ENCODE measurements at regions not wholly inside any gene's neighbourhood (a gene's known extent, or its start where the extent isn't known, plus 50 kb on each side); places are given as distances from the start of the nearest gene placed in this dataset.

DNA sequence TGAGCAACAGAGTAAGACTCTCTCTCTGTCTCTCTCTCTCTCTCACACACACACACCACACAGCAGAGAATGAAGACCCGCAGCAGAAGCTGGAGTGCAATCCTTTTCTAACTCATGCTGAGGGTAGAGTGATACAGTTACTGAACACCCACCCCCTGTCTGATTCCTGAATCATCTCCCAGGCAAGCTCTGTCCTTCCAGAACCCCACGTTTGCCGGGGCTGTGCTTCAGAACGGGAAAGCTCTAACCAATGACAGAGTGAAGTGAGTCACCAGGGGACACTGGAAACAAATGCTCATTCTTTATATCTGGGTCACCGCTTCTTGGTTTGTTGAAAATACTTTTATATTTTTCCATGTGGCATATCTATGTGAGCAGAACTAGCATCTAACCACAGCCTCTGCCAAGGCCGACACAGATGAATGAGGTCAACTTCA lies 553.7 kb upstream of the AMELY start:
- DNase-seq (ENCODE audit: low read depth in 1 of 2, low spot score in 1 of 2): no peak

- DNase-seq (ENCODE audit: low read depth in 1 of 2, low spot score in 1 of 2): no peak
These were observed 553.2 kb upstream of the AMELY start for GRCh38 chrY:7464742-7465141.

GRCh38 chrY:7463711-7464110 lies 552.2 kb upstream of the AMELY start:
- DNase-seq (ENCODE audit: low read depth in 1 of 2, low spot score in 1 of 2): no peak

GRCh38 chrY:7463196-7463595 lies 551.6 kb upstream of the AMELY start:
- DNase-seq (ENCODE audit: low read depth in 1 of 2, low spot score in 1 of 2): no peak

- no peak for DNase-seq (ENCODE audit: low read depth in 1 of 2, low spot score in 1 of 2)
These were observed 551.1 kb upstream of the AMELY start for GRCh38 chrY:7462657-7463056.

DNA sequence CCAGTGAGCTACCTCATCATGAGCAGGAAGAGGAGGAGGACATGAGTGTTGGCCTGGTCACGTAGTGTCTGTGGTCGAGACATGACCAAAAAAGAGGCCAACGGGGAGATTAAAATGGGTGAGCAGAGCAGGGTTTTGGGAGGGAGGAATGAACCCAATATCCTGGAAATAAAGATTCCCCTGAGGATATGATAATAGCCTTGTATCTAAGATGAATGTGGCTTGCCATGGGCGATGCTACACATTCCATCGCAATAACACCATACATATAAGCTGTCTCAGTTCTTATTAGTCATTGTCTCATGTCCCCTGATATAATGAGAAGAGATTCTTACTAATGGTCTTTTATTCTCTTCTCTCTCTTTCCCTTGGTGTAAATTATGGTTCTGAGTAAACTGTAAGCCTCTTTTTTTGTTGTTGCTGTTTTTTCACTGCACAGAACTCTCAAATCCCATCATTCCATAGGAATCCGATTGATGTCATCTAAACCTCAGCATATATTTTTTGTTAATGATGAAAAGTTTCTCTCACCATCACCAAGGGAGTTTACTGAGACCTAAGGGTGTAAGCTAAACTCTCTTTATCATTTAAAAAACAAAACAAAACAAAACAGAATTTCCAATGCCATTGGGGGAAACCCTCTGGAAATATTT lies 550.4 kb upstream of the AMELY start:
- no peak for DNase-seq (ENCODE audit: low read depth in 1 of 2, low spot score in 1 of 2)

DNA sequence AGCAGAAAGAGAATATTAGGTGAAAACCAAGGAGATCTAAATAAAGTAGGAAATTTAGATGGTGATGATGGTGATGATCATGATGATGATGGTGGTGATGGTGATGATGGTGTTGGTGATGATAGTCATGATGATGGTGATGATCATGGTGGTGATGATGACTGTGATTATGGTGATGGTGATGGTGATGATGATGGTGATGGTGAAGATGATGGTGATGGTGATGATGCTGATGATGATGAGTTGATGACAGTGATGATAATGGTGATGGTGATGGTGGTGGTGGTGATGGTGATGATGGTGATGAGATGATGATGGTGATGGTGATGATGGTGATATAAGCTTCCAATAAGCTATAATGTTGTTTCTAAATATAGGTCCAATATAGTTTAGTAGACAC lies 548.2 kb upstream of the AMELY start:
- DNase-seq (ENCODE audit: low read depth in 1 of 2, low spot score in 1 of 2): no peak

DNA sequence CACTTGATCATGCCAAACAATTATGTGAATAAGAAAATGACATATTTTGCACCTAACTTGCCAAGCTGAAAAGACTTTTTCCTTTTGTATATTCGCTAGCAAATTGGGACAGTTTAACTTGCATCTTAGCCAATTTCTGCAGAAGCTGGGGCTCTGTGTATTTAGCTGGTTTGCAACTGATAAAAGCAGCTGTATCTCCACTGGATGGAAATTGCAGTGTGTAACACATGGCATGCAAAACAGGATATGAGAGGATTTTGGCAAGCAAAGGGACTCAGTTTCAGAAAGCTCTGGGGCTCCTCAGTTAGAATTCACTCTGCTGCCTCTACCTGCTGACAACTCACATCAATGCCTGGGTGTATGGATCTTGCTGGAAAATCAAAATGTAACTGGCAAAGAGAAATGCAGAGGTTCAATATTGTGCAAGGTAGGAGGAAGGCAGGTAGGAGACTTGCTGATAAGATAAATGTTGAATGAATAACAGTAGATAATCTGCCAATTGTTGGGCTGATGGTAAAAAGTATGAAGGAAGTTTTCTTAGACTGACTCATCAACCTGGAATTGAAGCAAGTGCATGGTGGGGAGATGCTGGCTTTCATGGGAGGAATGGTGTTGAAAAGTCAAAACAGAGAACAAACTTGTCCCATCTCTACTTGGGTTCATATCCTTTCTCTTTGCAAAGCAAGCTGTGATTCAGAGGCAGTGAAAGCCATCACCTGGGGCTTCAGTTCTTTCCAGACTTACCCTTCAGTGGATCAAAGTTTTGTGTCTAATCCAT lies 546.9 kb upstream of the AMELY start:
- no peak for DNase-seq (ENCODE audit: low read depth in 1 of 2, low spot score in 1 of 2)

DNA sequence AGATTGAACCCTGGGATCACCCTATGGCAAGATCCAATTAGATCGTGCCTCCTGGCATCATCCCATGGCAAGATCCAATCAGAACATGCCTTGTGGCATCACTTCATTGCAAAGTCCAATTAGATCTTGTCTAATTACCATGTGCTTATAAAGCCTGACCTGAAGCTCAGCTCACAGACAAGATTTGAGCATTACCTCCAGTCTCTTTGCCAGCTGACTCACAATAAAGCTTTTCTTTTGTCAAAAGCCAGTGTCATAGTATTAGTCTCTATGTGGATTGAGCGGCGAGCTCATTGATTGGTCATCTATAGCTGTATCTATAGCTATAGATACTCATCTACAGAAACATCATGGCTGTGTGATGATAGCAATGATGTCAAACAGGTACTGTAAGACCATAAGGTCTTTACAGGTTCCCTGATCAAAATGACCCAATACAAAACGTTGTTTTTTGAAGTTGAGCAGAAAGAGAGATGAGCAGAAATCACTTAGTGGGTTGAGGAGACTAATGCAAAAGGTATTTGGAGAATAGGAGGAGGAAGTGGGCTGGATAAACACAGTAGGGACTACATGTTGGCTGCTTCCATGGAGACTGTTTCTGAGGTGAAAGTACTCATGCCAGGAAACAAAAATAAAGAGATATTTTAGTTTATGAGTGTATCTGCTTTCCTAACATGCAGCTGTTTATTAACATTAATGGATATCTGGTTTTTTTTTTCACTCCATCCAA lies 545.9 kb upstream of the AMELY start:
- DNase-seq (ENCODE audit: low read depth in 1 of 2, low spot score in 1 of 2): no peak

GRCh38 chrY:7455626-7456025 lies 544.1 kb upstream of the AMELY start:
- no peak for DNase-seq (ENCODE audit: low read depth in 1 of 2, low spot score in 1 of 2)

GRCh38 chrY:7453336-7453735 lies 541.8 kb upstream of the AMELY start:
- DNase-seq (ENCODE audit: low read depth in 1 of 2, low spot score in 1 of 2): no peak

- no peak for DNase-seq (ENCODE audit: low read depth in 1 of 2, low spot score in 1 of 2)
These were observed 540.7 kb upstream of the AMELY start for GRCh38 chrY:7452246-7452645.

GRCh38 chrY:7449860-7450259 lies 538.3 kb upstream of the AMELY start:
- no peak for DNase-seq (ENCODE audit: low read depth in 1 of 2, low spot score in 1 of 2)

DNA sequence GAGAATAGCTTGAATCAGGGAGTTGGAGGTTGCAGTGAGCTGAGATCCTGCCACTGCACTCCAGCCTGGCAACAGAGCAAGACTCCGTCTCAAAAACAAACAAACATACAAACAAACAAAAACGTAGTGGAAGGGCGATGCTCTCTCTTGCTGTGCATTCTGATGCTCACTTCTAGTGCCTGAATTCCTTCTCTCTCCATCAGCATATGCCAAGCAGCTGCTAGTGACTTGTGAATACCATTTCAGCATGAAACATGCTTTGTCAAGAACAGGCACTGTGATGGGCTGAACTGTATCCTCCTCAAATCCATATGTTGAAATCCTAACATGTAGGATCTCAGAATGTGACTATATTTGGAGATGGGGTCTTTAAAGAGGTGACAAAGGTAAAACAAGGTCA lies 537.1 kb upstream of the AMELY start:
- DNase-seq (ENCODE audit: low read depth in 1 of 2, low spot score in 1 of 2): no peak

DNA sequence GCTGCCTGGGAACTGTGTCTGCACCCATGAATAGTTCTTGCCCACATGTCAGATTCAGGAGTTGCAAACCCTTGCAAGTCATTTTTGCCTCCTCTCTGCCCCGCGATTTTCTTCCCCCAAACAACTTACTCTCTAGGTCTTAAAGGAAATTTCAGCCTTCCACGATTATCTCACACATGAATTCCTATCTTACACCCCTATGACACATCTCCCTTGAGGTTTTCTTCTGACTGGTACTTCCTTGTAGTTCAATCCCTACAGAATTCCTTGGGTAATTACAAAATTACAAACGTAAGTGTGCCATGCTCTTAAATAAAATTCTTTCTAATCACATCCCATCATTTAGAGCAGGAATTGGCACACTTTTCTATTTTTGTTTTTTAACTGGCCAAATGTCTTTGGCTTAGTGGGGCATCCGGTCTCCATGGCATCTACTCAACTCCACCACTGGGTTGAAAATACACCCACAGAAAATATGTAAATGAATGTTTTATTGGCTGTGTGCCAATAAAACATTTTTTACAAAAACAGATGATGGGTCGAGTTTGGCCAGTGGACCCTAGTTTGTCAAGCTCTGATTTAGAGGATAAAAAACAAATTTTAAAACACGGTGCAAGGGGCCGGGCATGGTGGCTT lies 536.4 kb upstream of the AMELY start:
- DNase-seq (ENCODE audit: low read depth in 1 of 2, low spot score in 1 of 2): no peak

DNA sequence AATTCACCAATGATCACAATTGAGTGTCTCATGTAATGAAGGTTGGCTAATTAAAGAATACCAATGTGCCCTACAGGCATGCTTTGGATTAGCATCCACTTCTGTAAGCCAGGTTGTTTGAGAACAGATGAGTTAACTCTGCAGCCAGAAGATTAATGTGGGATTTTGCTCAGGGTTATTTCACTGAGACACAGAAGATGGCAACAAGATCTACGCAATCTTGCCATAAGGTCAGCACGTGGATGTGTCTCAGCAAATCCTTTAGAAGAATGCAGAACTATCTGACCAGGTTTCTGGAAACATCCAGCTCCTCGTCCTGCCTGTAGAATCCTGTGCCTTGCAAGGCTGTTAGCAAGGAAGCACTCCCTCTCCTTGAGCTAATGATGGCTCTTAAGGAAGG lies 532.6 kb upstream of the AMELY start:
- no peak for DNase-seq (ENCODE audit: low read depth in 1 of 2, low spot score in 1 of 2)

- DNase-seq (ENCODE audit: low read depth in 1 of 2, low spot score in 1 of 2): no peak
These were observed 529.4 kb upstream of the AMELY start for GRCh38 chrY:7440796-7441530.

DNA sequence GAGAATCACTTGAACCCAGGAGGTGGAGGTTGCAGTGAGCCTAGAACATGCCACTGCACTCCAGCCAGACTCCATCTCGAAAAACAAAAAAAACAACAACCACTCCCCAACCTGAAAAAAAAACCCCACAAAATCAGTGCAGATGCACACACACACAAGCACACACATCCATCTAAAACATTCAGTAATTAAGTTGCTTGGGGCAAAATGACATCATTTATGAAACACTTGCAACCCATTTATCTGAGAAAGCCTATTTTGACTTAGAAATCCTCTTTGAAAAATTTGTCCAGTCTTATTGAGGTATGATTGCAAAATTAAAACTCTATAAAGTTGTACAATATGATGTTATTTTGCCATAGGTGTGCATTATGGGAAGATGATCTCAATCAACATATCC lies 525.5 kb upstream of the AMELY start:
- no peak for DNase-seq (ENCODE audit: low read depth in 1 of 2, low spot score in 1 of 2)

DNA sequence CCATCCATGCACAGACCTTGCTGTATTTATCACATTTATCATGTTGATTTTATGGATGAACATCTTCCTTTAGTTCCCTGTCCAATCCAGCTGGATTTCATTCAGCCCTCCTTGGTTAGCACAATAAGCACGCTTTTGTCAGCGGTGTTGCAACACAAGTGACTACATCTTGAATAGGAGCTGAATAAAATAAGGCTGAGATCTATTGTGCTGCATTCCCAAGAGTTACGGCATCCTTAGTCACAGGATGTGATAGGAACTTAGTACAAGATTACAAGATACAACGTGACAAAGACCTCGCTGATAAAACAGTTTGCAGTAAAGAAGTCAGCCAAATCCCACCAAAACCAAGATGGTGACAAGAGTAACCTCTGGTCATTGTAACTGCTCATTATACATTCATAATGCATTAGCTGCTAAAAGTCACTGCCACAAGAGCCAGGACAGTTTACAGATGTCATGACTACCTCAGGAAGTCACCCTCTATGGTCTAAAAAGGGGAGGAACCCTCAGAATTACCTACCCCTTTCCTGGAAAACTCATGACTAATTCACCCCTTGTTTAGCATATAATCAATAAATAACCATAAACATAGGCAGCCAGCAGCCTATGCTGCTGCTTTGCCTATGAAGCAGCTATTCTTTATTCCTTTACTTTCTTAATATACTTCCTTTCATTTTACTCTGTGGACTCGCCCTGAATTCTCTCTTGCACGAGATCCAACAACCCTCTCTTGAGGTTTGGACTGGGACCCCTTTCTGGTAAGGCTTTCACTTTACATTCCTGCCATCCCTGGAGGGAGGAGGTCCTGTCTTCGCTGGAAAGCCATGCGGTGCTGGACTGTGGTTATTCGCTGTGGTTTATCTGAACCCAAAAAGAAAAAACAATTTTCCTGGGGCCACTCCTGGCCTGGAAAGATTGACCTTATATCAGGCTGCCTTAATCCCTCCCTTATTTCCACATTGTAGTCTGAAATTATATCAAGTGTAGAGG lies 522.6 kb upstream of the AMELY start:
- DNase-seq (ENCODE audit: low read depth in 1 of 2, low spot score in 1 of 2): no peak

DNA sequence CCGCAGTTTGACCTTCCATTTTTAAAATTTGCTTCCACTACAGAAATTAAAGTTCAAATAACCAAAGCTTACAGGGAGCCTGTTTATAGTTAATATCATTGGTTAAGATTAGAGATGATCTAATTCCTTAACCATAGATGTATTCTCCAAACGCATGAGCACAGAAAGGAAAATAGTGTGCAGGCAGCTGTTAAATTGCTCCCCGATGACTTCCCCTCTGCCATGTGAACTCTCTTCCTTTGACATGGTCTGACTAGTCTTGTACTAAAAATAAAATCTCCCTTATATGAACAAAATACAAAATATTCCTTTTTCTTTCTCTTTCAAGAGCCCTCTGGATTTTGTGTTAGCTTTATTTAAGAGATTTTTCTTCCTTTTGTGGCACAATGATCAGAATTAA lies 507.6 kb upstream of the AMELY start:
- DNase-seq (ENCODE audit: low read depth in 1 of 2, low spot score in 1 of 2): no peak
